ENCODE measurements at regions not wholly inside any gene's neighbourhood (a gene's known extent, or its start where the extent isn't known, plus 50 kb on each side); places are given as distances from the start of the nearest gene placed in this dataset.
"Not testable (repeated sequence)": the region's sequence is repeated elsewhere in the genome, so short reads cannot be mapped to it uniquely, and the experiment has no call there.

DNA sequence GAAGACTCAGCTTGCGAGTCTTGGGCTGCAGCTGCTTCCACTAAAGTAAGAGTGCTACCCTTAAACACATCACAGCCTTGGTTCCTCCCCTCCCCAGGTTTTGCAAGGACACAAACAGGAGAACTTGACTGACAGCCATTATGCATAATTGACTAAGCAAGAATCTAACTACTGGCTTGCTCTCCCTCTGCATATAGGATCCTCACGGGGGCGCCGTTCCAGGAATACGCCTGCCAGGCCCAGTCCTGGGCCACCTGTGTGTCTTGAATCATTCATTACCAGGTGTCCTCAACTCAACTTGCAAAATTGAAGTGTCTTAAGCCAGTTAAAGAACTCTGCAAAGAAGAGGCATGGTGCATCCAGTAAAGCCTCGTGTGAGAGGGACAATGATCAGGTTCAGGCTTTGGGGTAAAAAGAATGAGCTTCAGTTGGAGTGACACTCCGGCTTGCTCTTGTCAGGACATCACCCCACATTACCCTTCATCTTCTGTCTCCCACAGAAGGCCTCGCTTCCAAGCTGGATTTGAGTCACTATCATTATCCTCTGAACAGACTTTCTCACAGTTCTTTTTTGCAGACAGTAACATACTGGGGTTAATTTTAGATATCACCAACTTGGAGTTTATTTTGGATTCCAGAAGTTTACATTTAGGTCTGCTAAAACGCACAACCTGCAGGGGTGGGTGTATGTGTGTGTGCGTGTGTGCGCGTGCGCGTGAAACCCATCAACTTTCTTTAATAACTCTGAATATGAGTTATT is 273.5 kb upstream of the HS3ST1 start:
- no peak for DNase-seq (ENCODE audit: low read depth)

DNA sequence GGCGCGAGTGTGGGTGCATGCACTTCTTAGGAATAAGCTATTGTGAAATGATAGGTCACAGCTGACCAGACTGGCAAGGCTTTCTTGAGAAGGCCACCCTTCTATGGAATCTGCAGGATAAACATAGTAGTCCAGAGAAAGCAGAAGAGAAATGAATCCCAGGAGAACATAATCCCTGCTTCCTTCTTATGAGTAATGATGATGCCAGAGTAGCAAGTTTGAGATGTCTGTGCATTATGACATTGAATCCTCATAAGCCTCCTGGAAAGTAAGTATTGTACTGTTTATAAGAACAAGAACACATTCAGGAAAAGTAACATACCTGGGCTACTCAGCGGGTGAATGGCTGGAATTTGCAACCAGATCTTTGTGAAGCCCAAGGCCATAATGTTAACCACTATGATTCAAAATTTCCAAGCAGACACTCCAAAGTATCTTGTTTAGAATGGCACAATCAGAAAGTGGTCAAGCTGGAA is 272.1 kb upstream of the HS3ST1 start:
- peak; percentile 61 for DNase-seq (ENCODE audit: low read depth)

DNA sequence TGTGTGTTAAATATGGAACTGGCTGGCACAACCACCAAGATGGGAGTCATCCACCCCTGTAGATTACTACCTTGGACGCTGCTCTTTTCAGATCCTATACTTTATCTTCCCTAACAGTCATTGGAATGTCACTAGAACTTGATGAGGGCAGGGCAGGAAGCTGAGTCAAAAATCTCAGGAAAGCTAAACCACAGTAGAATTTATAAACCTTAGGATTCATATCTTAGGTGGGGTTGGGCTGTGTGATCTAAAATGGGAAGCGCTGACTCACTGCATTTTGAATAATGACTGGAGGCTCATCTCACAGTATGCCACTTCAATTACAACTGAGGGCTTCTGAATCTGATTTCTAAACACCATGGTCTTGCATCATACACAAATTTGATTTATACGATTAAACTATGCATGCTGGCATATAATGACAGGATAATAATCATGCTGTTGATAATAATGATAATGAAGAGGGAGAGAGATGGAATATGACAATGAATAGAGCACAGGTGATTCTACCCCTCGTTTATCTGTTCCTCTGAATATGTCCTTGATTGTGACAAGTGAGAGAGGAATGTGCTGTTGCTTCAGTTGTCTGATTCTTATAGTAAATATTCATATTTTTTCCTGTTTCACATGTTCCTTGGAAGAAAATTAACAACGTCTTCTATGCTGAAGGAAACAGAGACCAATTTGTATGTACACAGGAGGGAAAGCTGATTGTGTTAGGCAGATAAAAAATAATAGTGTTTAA is 270.3 kb upstream of the HS3ST1 start:
- DNase-seq (ENCODE audit: low read depth), result no peak

DNA sequence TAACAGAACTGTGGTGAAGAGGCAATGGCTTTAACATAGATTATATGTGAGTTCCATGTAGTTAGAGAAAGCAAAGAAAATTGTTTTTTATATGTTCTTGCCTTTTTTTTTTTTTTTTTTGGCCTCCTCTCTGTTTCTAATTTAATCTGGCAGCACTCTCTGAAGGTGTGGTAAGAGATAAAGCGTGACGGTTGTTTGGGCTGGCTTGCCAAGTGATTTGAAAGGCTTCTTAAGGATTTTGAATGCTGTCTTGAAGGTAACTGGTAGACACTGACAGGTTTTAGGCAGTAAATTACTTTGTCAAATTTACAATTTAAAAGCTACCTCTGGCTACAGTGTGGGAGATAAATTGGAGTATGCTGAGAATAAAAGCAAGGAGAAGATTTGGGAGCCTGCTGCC is 269.3 kb upstream of the HS3ST1 start:
- DNase-seq (ENCODE audit: low read depth), result no peak

DNA sequence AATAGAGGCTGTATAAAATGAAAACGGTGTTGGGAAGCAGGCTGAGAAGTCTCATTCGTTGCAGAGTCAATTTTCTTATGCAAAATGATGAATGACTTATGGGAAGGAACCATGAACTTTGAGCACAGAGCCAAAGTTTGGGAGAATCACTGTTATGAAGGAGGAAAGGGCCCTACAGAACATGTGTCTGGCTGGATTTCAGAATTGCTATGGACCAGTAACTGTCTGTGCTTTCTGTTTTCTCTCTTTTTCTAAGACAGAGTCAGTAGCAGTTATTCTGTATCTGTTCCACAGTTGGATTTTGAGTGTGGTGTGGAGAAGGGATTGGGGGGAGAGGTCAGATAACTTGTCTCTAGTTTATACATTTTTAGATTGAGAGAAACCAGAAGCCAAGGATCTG is 265.0 kb upstream of the HS3ST1 start:
- DNase-seq (ENCODE audit: low read depth), result no peak

DNA sequence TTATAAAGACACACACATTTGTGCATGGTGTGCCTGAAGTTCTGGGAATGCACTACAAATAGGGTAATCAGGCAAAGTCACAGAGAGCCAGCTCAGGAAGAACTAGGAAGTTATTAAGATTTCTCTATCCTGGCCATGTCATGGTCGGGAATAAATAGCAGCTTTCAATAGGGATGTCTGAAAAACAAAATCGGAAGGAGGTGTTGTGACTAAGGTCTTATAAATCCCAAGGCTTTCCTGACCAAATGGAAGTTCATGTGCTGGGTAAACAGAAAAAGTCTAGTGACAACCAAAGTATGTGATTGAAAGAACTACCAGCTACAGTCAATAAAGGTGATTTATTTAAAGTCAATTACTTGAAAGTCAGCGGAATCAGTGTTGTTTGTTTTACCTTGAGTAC is 262.5 kb upstream of the HS3ST1 start:
- DNase-seq (ENCODE audit: low read depth), result no peak

DNA sequence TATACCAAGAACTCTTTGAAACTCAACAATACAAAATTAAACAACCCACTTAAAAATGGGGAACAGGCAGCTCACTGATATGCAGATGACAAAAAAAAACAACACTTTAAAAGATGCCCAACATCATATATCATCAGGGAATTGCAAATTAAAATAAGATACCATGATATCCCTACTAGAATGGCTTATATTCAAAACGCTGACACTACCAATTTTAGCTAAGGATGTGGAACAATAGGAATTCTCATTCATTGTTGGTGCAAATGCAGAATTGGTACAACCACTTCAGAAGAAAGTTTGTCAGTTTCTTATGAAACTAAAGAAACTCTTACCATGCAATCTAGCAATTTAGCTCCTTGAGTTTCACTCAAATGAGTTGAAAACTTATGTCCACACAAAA is 259.0 kb upstream of the HS3ST1 start:
- DNase-seq (ENCODE audit: low read depth), result no peak

DNA sequence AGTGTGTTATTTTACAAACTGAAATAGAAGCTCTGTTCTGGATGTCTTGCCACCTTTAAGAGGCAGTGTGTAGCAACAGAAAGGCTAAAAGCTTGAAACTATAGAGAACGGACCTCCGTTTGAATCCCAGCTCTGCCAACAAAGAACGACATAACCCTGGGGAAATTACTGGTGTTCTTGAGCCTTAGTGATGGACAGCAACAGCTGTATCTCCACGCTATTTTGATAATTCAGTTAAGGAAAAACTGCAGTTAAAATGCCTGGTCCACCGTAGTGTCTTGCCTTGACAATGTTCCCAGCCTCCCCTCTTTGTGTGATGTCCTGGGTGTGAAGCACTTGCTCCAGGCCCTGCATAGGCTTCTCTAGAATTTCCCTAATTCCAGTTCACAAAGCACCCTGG is 256.8 kb upstream of the HS3ST1 start:
- no peak for DNase-seq (ENCODE audit: low read depth)

DNA sequence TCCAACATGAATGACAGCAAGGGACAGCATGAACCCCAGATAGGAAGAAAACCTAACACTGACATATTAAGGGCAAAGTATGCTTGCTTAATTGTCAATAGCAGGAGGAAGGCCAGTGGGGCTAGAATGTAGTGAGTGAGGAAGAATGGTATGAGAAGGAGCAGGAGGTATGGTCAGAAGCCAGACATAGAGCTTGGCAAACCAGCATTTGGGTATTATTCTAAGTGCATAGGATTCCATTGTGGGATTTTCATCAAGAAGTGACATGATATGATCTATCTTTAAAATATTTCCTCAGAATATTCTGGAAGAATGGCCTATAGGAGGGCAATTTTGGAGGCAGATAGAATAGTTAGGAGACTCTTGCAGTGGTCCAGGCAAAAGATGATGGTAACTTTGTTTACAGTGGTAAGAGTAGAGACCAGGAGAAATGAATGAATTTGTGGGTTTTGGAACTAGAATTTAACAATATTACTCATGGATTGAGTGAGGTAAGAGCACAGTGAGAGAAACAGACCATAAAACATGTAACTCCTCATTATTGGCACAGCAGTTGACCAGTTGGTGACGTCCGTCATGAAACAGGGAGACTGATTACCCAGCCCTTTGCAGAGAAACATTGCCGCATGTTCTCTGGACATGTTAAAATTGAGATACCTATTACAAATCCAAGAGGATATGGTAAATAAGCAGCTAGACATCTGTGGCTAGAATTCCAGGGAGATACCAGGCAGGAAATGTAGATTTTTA is 246.5 kb upstream of the HS3ST1 start:
- DNase-seq (ENCODE audit: low read depth), result no peak

DNA sequence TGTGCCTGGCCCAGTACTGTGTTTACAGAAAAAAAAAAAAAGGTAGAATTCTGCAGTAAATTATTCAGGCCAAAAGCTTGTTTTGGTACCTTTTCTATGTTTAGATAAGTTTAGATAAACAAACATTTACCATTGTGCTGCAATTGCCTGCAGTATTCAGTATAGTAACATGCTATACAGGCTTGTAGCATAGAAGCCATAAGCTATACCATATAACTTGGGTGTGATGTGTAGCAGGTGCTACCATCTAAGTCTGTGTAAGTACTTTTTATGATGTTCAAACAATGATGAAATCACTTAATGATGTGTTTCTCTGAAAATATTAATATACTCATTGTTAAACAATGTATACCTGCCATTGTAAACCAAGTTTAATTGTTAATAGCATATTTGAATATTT is 241.6 kb upstream of the HS3ST1 start:
- no peak for DNase-seq (ENCODE audit: low read depth)

DNA sequence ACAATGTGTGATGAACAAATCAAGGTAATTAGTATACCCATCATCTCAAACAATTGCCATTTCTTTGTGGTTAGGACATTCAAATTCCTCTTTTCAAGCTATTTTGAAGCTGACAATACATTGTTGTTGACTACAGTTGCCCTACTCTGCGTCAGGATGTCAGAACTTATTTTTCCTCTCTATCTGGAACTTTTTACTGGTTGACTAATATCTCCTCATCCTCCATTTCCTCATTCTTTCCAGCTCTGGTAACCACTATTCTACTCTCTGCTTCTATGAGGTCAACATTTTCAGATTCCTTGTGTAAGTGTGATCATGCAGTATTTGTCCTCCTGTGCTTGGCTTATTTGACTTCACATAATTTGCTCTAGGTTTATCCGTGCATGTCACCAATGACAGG is 240.5 kb upstream of the HS3ST1 start:
- no peak for DNase-seq (ENCODE audit: low read depth)

DNA sequence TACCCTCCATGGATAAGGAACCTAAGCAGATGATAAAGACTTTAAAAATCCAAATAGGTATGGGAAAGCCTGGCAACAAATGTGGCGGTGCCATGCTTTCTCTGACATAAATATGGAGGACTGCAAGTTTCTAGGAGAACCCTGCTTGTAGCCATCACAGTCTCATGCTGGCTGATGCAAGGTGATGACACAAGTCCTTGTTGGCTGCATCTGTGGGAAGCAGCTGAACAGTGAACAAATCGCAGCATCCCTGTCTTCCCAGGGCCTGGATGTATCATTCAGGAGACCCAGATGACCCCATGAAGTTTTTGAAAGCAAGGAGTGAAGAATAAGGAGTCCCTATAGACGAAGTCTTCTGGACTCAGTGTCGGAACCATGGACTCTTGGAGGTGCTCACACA is 234.4 kb upstream of the HS3ST1 start:
- no peak for DNase-seq (ENCODE audit: low read depth)

DNA sequence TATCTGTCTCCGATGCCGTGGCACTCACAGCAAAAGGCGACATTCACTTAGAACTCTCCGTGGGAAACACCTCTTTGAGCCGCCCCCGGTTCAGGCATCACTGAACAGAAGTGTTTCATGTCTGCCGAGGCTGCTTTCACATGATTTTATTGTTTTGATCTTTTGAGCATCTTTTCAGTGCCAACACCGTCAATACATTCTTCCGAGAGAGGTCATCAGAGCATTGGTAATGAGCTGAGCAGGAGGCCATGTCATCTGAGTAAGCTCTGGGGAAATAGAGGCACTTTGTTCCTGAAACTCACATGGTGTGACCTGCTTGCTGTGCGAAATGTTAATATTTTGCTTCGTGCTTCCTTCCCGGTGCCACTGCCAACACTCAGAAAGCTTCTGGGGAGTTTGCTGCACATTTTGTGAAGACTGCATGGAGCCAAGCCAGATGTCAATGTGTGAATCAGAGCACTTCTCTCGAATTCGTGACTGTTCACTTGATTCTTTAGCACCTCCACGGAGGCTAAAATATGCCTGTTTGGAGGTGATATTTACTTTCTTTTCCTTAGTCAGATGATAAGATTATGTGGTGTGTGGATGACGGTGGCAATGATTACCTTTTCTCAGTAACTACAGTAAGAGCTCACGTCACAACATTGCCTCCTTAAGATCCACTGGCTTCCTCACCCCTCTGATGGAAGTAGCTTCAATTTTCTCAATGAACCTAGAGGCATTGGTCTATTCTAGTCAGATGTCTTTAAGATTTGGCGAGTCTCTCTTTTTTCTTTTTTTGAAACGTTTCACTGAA is 222.3 kb upstream of the HS3ST1 start:
- no peak for DNase-seq (ENCODE audit: low read depth)

DNA sequence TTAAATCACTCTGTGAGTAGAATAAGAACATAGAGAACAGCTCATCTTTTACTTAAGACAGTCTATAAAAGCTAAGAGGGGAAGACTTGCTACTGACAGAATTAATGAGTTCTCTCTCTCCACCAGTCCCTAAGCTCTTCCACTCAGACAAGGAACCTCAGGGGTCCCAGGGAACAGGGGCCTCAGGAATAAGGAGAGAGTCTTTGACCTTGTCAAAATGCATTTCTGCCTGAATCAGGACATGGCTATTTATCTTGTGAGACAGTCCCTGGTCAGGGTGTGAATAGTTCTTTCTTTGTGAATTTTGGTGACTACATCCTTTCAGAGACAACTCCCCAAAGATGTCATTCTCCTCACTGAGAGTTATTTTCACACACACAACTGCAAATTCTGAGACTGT is 218.7 kb upstream of the HS3ST1 start:
- no peak for DNase-seq (ENCODE audit: low read depth)

DNA sequence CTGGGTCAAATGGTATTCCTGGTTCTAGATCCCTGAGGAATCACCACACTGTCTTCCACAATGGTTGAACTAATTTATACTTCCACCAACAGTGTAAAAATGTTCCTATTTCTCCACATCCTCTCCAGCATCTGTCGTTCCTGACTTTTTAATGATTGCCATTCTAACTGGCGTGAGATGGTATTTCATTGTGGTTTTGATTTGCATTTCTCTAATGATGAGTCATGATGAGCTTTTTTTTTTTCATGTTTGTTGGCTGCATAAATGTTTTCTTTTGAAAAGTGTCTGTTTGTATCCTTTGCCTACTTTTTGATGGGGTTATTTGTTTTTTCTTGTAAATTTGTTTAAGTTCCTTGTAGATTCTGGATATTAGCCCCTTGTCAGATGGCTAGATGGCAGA is 214.4 kb upstream of the HS3ST1 start:
- DNase-seq (ENCODE audit: low read depth), result not testable (repeated sequence)

DNA sequence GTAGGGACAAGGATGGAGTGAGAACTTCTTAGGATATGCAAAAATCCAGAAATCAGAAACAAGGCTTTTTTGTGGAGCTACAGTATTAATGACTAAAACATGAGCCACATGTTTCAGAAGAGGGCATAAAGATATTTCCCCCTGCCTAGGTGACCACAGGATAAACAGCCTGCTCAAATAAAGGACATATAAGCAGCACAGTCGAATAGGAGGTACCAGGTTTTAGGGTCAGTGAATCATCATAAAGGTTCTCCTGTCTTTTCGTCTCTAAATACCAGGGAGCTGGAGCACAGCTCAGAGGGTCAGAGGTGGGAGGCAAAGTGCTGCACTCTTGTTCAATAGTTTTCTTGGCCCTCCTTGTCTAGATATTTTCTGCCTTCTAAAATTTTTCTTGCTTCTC is 211.9 kb upstream of the HS3ST1 start:
- no peak for DNase-seq (ENCODE audit: low read depth)

DNA sequence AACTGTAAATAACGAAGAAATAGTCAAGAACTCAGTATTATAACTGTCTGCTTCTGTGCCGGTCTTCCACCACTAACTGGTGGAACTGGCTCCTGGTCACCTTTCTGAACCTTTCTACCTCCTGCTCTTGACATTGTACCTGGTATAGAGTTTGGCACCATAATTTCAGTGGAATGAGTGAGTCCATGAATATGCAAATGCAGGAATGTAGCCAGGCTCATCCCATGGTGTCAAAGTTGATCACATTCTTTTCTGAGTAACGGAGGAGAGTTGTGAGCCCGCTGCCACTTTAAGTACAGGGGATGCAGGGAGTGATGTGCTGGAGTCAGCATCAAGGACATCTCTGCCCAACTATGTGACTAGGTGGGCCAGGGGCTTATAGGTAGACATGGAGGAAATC is 207.9 kb upstream of the HS3ST1 start:
- no peak for DNase-seq (ENCODE audit: low read depth)

DNA sequence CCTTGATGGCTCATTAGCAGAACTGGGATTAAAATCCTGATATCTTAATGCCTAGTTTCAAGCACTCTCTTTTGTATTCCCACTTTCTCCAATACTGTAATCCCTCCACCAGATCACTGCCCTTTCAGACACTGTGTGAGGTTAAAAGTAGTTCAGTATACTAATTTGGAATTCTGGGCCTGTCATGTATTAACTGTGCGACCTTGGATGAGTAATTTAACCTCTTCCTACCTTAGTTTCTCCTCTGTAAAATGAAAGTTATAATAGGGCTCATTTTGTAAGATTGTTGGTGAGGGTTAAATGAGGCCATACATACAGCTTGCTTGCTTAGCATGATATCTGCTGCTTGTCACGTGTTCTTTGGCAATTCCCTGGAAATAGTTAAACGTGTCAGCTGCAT is 207.3 kb upstream of the HS3ST1 start:
- DNase-seq (ENCODE audit: low read depth), result no peak

DNA sequence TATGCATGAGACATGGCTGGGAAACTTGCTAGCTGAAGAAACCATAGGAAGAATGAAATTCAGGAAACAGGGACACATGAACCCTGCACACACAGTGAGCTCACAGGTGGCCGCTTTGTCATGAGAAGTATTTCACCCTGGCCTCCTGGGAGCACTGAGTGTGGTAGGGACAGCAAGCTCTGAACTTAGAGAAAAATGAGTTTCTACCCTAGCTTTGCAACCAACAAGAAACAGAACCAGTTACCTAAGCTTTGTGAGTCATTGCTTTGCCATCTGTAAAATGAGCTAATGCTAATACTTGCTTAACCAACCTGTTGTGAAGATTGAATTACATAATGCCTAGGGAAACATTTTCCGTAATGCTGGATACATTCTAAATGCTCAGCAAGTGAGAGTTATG is 206.6 kb upstream of the HS3ST1 start:
- DNase-seq (ENCODE audit: low read depth), result peak; percentile 6

DNA sequence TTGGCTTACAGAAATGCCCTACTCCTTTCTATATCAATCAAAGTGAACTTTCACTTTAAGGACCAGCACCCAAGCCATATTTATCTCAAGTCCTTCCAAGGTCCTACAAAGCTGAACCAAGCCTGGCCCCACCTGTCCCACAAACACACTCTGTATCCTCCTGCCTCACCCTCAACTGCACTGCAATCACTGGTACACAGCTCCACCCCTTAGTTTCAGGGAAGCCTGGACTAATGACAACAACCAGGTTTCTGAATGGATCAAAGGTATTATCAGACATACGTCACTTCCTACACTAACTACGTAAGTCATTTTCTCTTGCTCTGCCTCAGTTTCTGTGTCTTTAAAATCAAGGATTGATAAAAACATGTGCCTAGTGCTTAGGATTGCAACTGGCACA is 205.6 kb upstream of the HS3ST1 start:
- no peak for DNase-seq (ENCODE audit: low read depth)

DNA sequence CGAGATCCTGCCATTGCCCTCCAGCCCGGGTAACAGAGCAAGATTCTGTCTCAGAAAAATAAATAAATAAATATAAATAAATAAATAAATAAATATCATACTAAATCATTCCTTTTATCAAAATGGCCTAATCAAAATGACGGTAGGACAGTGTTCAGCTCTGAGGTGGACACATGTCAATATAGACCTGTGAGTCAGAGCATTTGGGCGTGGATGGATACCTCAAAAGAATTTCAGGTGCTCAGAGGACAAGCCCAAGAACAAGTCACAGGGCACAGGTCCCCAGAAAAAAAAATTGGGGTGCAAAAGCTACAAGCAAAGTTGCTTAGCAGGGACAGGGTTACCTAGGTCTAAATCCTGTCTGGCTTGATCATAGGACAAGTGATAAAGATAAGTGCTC is 204.7 kb upstream of the HS3ST1 start:
- no peak for DNase-seq (ENCODE audit: low read depth)

DNA sequence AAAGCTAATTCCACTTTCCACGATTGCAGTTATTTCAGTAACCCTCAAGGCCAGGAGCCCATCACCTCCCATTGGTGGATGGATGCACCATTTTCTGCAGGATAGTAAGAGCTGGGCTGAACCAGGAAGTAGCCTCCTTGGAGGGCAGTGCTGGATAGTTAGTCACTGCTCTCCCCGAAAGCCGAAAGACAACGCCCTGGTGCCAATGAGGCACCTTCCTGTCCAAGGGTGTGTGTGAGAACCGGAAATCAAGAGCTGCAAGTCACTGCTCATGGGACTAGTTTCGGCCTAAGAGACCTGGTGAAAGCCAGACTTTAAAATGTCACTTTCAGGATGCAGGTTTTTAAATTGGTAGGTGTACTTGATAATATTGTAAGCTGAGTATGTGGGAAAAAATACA is 203.8 kb upstream of the HS3ST1 start:
- DNase-seq (ENCODE audit: low read depth), result no peak
